ENCODE measurements at regions not wholly inside any gene's neighbourhood (a gene's known extent, or its start where the extent isn't known, plus 50 kb on each side); places are given as distances from the start of the nearest gene placed in this dataset.
A peak's percentile ranks its signal among the peaks of the same experiment; 100 is the strongest.

DNA sequence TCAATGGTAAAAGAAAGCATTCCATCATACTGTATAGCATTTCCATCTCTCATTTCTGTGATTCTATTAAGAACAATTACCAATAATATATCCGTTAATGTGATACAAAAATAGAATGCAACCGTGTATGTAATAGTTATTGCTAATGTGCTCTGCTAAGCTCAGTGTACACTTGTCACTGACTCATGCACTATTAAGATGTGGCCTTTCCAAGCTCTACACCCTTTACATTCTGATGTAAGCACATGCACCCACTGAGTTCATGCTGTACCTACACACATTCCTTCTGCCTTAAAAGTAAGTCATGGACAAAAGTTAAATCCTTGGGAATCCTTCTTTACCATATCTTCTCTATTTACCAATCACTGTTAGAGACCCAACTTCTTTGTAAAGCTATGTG lies 319.1 kb downstream of the ZSWIM6 start:
- no peak for TF ChIP-seq POLR2A (IDR thresholded peaks at IDR 0.05; ENCODE audit: low read length)
- no peak for TF ChIP-seq PHF8 (IDR thresholded peaks at IDR 0.05; ENCODE audit: borderline replicate concordance, low read depth)
- TF ChIP-seq CHD2 (IDR thresholded peaks at IDR 0.05; ENCODE audit: low read length, partially characterized antibody) = no peak
- TF ChIP-seq ATOH8 (CRISPR knock-in tag; IDR thresholded peaks at IDR 0.05; ENCODE audit: low read depth) = no peak
- TF ChIP-seq HOXB5 (CRISPR knock-in tag; IDR thresholded peaks at IDR 0.05) = no peak
- no peak for TF ChIP-seq JUNB (IDR thresholded peaks at IDR 0.05)
- TF ChIP-seq CBX2 (IDR thresholded peaks at IDR 0.05; ENCODE audit: borderline replicate concordance, low read depth) = no peak
- no peak for TF ChIP-seq FOXS1 (CRISPR knock-in tag; IDR thresholded peaks at IDR 0.05)
- TF ChIP-seq, protein P1, sequence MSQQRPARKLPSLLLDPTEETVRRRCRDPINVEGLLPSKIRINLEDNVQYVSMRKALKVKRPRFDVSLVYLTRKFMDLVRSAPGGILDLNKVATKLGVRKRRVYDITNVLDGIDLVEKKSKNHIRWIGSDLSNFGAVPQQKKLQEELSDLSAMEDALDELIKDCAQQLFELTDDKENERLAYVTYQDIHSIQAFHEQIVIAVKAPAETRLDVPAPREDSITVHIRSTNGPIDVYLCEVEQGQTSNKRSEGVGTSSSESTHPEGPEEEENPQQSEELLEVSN (IDR thresholded peaks at IDR 0.05; ENCODE audit: borderline replicate concordance, low read depth) = no peak
- no peak for TF ChIP-seq JUN (IDR thresholded peaks at IDR 0.05)
- TF ChIP-seq CBX8 (IDR thresholded peaks at IDR 0.05) = no peak
- TF ChIP-seq EHMT2 (IDR thresholded peaks at IDR 0.05; ENCODE audit: low read depth) = no peak
- no peak for TF ChIP-seq HDAC2 (IDR thresholded peaks at IDR 0.05)
- TF ChIP-seq ZFP36 (IDR thresholded peaks at IDR 0.05; ENCODE audit: borderline replicate concordance, partially characterized antibody) = no peak
- TF ChIP-seq SREBF2 (IDR thresholded peaks at IDR 0.05) = no peak
- TF ChIP-seq, protein P2, sequence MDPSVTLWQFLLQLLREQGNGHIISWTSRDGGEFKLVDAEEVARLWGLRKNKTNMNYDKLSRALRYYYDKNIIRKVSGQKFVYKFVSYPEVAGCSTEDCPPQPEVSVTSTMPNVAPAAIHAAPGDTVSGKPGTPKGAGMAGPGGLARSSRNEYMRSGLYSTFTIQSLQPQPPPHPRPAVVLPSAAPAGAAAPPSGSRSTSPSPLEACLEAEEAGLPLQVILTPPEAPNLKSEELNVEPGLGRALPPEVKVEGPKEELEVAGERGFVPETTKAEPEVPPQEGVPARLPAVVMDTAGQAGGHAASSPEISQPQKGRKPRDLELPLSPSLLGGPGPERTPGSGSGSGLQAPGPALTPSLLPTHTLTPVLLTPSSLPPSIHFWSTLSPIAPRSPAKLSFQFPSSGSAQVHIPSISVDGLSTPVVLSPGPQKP (IDR thresholded peaks at IDR 0.05; ENCODE audit: low read depth, low read length) = no peak
- no peak for TF ChIP-seq TP53 (CRISPR knock-in tag; IDR thresholded peaks at IDR 0.05)
- TF ChIP-seq HMGXB4 (CRISPR knock-in tag; IDR thresholded peaks at IDR 0.05; ENCODE audit: borderline replicate concordance) = no peak
- TF ChIP-seq ZSCAN20 (CRISPR knock-in tag; IDR thresholded peaks at IDR 0.05) = no peak
- DNase-seq (ENCODE audit: low read depth in 1 of 2, low spot score in 1 of 2) = no peak

GRCh38 chr5:61652916-61653315 lies 320.9 kb downstream of the ZSWIM6 start:
- Histone ChIP-seq H3K4me3 (no peak overlapping the region), H3K4me1 (peaks cover 18% of the 10 kb centered on the region; the same call in 2 of the 3 replicates), H3K9me3 (no peaks in the 10 kb centered on the region), H3K27ac (0 out of 6 replicates have a peak overlapping the region, but pooled peaks of 1 of the 2 experiments have one; percentile 7), H3K4me2 (peak overlapping the region; percentile 5; the same call in 1 of the 3 replicates)
- DNase-seq (ENCODE audit: low read depth in 1 of 2, low spot score in 1 of 2) (no peak), ATAC-seq (no peak), FAIRE-seq (peak; percentile 36)
- no peak for TF ChIP-seq TP53 (CRISPR knock-in tag; IDR thresholded peaks at IDR 0.05)
- TF ChIP-seq PBX3 (IDR thresholded peaks at IDR 0.05) = no peak
- no peak for TF ChIP-seq EHF (CRISPR knock-in tag; IDR thresholded peaks at IDR 0.05)
- TF ChIP-seq CBX2 (IDR thresholded peaks at IDR 0.05; ENCODE audit: borderline replicate concordance, low read depth) = no peak
- no peak for TF ChIP-seq USF2 (IDR thresholded peaks at IDR 0.05)
- no peak for TF ChIP-seq HOXB13 (CRISPR knock-in tag; IDR thresholded peaks at IDR 0.05; ENCODE audit: low read depth)
- TF ChIP-seq, protein P3, sequence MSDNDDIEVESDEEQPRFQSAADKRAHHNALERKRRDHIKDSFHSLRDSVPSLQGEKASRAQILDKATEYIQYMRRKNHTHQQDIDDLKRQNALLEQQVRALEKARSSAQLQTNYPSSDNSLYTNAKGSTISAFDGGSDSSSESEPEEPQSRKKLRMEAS (IDR thresholded peaks at IDR 0.05) = no peak
- TF ChIP-seq JUN (IDR thresholded peaks at IDR 0.05) = no peak
- no peak for TF ChIP-seq NPAS2 (CRISPR knock-in tag; IDR thresholded peaks at IDR 0.05; ENCODE audit: borderline replicate concordance)
- no peak for TF ChIP-seq HDAC2 (IDR thresholded peaks at IDR 0.05)
- TF ChIP-seq RFX5 (IDR thresholded peaks at IDR 0.05) = no peak
- TF ChIP-seq HOXB5 (CRISPR knock-in tag; IDR thresholded peaks at IDR 0.05) = no peak
- no peak for TF ChIP-seq CHD2 (IDR thresholded peaks at IDR 0.05; ENCODE audit: low read length, partially characterized antibody)
- POLR2A ChIA-PET = no interaction called here
- CTCF ChIA-PET = interaction anchor here (1.8 kb wide), 1 partner anchor 11 kb away, joined by 5 read pairs; no protein-coding TSS in a partner anchor

More for the DNA sequence above, 319.1 kb downstream of the ZSWIM6 start:
- peaks cover 14% of the 10 kb centered on the region; the same call in 2 of the 3 replicates for H3K4me1 ChIP-seq
- ATAC-seq = no peak
- no peak overlapping the region for H3K4me2 ChIP-seq
- CTCF ChIA-PET = interaction anchor here (0.7 to 1.9 kb wide), 4 partner anchors 8 to 319 kb away, joined by 3 to 14 read pairs (median 4); partner anchors contain the start of gene ZSWIM6
- no peak for FAIRE-seq
- H3K27ac ChIP-seq = no peak overlapping the region
- WGBS (ENCODE audit: missing lambda C conversion rate) = 57% methylated on average over 2 of the region's 2 CpGs
- POLR2A ChIA-PET = no interaction called here
- no peaks in the 10 kb centered on the region for H3K9me3 ChIP-seq
- H3K4me3 ChIP-seq = no peak overlapping the region
